A204.1 (cell line): ENCODE measurements at regions not wholly inside any gene's neighbourhood (a gene's known extent, or its start where the extent isn't known, plus 50 kb on each side); places are given as distances from the start of the nearest gene placed in this dataset.
"Not testable (repeated sequence)": the region's sequence is repeated elsewhere in the genome, so short reads cannot be mapped to it uniquely, and the experiment has no call there.

ENCODE experiments used
- FAIRE-seq: peaks from 2 replicates; lab custom pipeline; 2012; peaks lifted over from hg19 to GRCh38; lab: Jason Lieb, UNC

- FAIRE-seq: no peak
Measured at GRCh38 chr22:19599626-19600243, 75.5 kb upstream of the CLDN5 start.

- FAIRE-seq: not testable (repeated sequence)
Measured at GRCh38 chr22:19603346-19603745, 79.1 kb upstream of the CLDN5 start.

- FAIRE-seq: no peak
Measured at GRCh38 chr22:19603767-19604166, 79.6 kb upstream of the CLDN5 start.

GRCh38 chr22:19604711-19605268, 80.6 kb upstream of the CLDN5 start:
- no peak for FAIRE-seq

- no peak for FAIRE-seq
Measured at GRCh38 chr22:19605508-19606331, 81.5 kb upstream of the CLDN5 start.

- FAIRE-seq: no peak
Measured at GRCh38 chr22:19606332-19607191, 82.4 kb upstream of the CLDN5 start.

- FAIRE-seq: no peak
Measured at GRCh38 chr22:19607192-19608002, 83.2 kb upstream of the CLDN5 start.

GRCh38 chr22:19608003-19608690, 83.9 kb upstream of the CLDN5 start:
- FAIRE-seq: no peak

GRCh38 chr22:19609753-19610152, 85.5 kb upstream of the CLDN5 start:
- FAIRE-seq: not testable (repeated sequence)

- FAIRE-seq: no peak
Measured at GRCh38 chr22:19610518-19611253, 86.5 kb upstream of the CLDN5 start.

GRCh38 chr22:19611590-19611989, 87.4 kb upstream of the CLDN5 start:
- FAIRE-seq: no peak

GRCh38 chr22:19612866-19613572, 88.8 kb upstream of the CLDN5 start:
- no peak for FAIRE-seq

- FAIRE-seq: no peak
Measured at GRCh38 chr22:19614536-19614863, 90.3 kb upstream of the CLDN5 start.

GRCh38 chr22:19615001-19615461, 90.8 kb upstream of the CLDN5 start:
- no peak for FAIRE-seq

GRCh38 chr22:19615867-19616581, 91.8 kb upstream of the CLDN5 start:
- no peak for FAIRE-seq

GRCh38 chr22:19619144-19620009, 94.9 kb upstream of the SEPTIN5 start:
- FAIRE-seq: no peak

GRCh38 chr22:19620742-19621371, 93.4 kb upstream of the SEPTIN5 start:
- FAIRE-seq: no peak
